GM23338 (cell line): ENCODE measurements at regions not wholly inside any gene's neighbourhood (a gene's known extent, or its start where the extent isn't known, plus 50 kb on each side); places are given as distances from the start of the nearest gene placed in this dataset.
A peak's percentile ranks its signal among the peaks of the same experiment; 100 is the strongest.

Experiments used
- ATAC-seq: fragments of 200-7000 bp; cut with Tn5 transposase; 3 replicates; pipeline ENCODE4 v1.9.1; 2020
- DNase-seq: peaks from one replicate; pipeline ENCODE4 v3.0.0-alpha.2; 2015; ENCODE audit warnings: low spot score
- H2AFZ ChIP-seq: fragments of 200-600 bp; sonication (generic); 2 replicates; pipeline ENCODE4 v1.8.0; 2016; ENCODE audit warnings: antibody characterized with exemption, mild to moderate bottlenecking, moderate library complexity
- H3F3A ChIP-seq: fragments of 200-600 bp; sonication (generic); replicated peaks from 2 replicates; pipeline ENCODE4 v1.8.0; 2017; ENCODE audit warnings: antibody characterized with exemption, mixed run types, low read depth
- H3K27ac ChIP-seq: fragments of 200-600 bp; sonication (generic); 2 replicates; pipeline ENCODE4 v1.6.1; 2016; ENCODE audit warnings: low read depth
- H3K27me3 ChIP-seq: fragments of 200-600 bp; sonication (generic); 2 replicates; pipeline ENCODE4 v1.8.0; 2016; ENCODE audit warnings: mild to moderate bottlenecking, mixed run types, moderate library complexity; ENCODE audit not compliant: insufficient read depth
- H3K36me3 ChIP-seq: fragments of 200-600 bp; sonication (generic); 2 replicates; pipeline ENCODE4 v1.8.0; 2016; ENCODE audit warnings: mild to moderate bottlenecking; ENCODE audit not compliant: insufficient read depth
- H3K4me1 ChIP-seq: fragments of 200-600 bp; sonication (generic); 2 replicates; pipeline ENCODE4 v1.8.0; 2016; ENCODE audit warnings: mild to moderate bottlenecking, moderate library complexity; ENCODE audit not compliant: insufficient read depth
- H3K4me2 ChIP-seq: fragments of 200-600 bp; sonication (generic); 2 replicates; pipeline ENCODE4 v1.7.1; 2017; ENCODE audit warnings: mixed run types
- H3K4me3 ChIP-seq: fragments of 200-600 bp; sonication (generic); 2 replicates; pipeline ENCODE4 v1.6.1; 2016; ENCODE audit warnings: mixed run types
- H3K79me2 ChIP-seq: fragments of 200-600 bp; sonication (generic); replicated peaks from 2 replicates; pipeline ENCODE4 v1.8.0; 2017; ENCODE audit warnings: mild to moderate bottlenecking; ENCODE audit not compliant: insufficient read depth
- H3K9me2 ChIP-seq: fragments of 200-600 bp; sonication (generic); 2 replicates; pipeline ENCODE4 v1.8.0; 2017; ENCODE audit not compliant: insufficient read depth
- H4K20me1 ChIP-seq: fragments of 200-600 bp; sonication (generic); replicated peaks from 2 replicates; pipeline ENCODE4 v1.8.0; 2017; ENCODE audit warnings: mild to moderate bottlenecking; ENCODE audit not compliant: insufficient read depth
- H3K27ac Mint-ChIP-seq: 2 replicates; pipeline ENCODE4 v1.8.0; 2020; ENCODE audit warnings: inconsistent platforms, mild to moderate bottlenecking, moderate library complexity, mixed read lengths
- H3K27me3 Mint-ChIP-seq: 3 replicates; pipeline ENCODE4 v1.8.0; 2022; ENCODE audit warnings: low read depth, mild to moderate bottlenecking, moderate library complexity, mixed read lengths, inconsistent platforms; ENCODE audit not compliant: insufficient read depth, poor library complexity
- H3K36me3 Mint-ChIP-seq: 3 replicates; pipeline ENCODE4 v1.8.0; 2021; ENCODE audit warnings: low read depth, mild to moderate bottlenecking, inconsistent platforms, moderate library complexity, mixed read lengths
- H3K4me1 Mint-ChIP-seq: 3 replicates; pipeline ENCODE4 v1.8.0; 2020; ENCODE audit warnings: mild to moderate bottlenecking, inconsistent platforms, mixed read lengths
- H3K4me3 Mint-ChIP-seq: 3 replicates; pipeline ENCODE4 v1.8.0; 2021; ENCODE audit warnings: moderate library complexity, mild to moderate bottlenecking, inconsistent platforms, mixed read lengths
- H3K9me3 Mint-ChIP-seq: 3 replicates; pipeline ENCODE4 v1.8.0; 2020; ENCODE audit warnings: moderate library complexity, mild to moderate bottlenecking, inconsistent platforms, mixed read lengths
- EZH2 ChIP-seq: fragments of 200-600 bp; sonication (generic); IDR thresholded peaks from one replicate; pipeline ENCODE4 v1.8.0; 2017; ENCODE audit warnings: antibody characterized with exemption, mild to moderate bottlenecking, low read depth; ENCODE audit not compliant: unreplicated experiment
- EZH2phosphoT487 ChIP-seq: fragments of 200-600 bp; sonication (generic); IDR thresholded peaks from one replicate; pipeline ENCODE4 v1.8.1; 2018; ENCODE audit warnings: antibody characterized with exemption; ENCODE audit not compliant: unreplicated experiment
- POLR2AphosphoS5 ChIP-seq: IDR thresholded peaks from 2 replicates; pipeline ENCODE4 v1.6.1; 2016; ENCODE audit warnings: antibody characterized with exemption, low read depth
- REST ChIP-seq: IDR thresholded peaks from one replicate; pipeline ENCODE4 v1.6.1; 2018; ENCODE audit warnings: antibody characterized with exemption; ENCODE audit not compliant: unreplicated experiment
- STAT1 ChIP-seq: IDR thresholded peaks from one replicate; pipeline ENCODE4 v1.6.1; 2016; ENCODE audit warnings: antibody characterized with exemption; ENCODE audit not compliant: unreplicated experiment
- ZNF462 ChIP-seq: fragments of 250-450 bp; sonication (Bioruptor Pico); IDR thresholded peaks from 2 replicates; pipeline ENCODE4 v1.5.0; 2020; ENCODE audit warnings: mild to moderate bottlenecking, moderate library complexity

GRCh38 chr5:44729536-44729935, 79.2 kb upstream of the MRPS30 start (continued):
- no peak for TF ChIP-seq ZNF462 (CRISPR knock-in tag)
- no peak for TF ChIP-seq STAT1
- no peak for TF ChIP-seq EZH2

GRCh38 chr5:44727100-44727499, 81.6 kb upstream of the MRPS30 start:
- no peak overlapping the region for H3K4me2 ChIP-seq
- H3F3A ChIP-seq: no peaks in the 10 kb centered on the region
- 0 out of 3 replicates have a peak, but pooled peaks cover 2% of the 10 kb centered on the region for H3K36me3 Mint-ChIP-seq
- H3K4me1 ChIP-seq: peaks cover 5% of the 10 kb centered on the region; the same call in 1 of the 2 replicates
- no peak overlapping the region for H3K27ac ChIP-seq
- DNase-seq (peak; percentile 51), ATAC-seq (peak; percentile 64)
- no peaks in the 10 kb centered on the region for H3K79me2 ChIP-seq
- H3K4me3 ChIP-seq: no peak overlapping the region
- peaks cover 9% of the 10 kb centered on the region; the same call in 2 of the 3 replicates for H3K9me3 Mint-ChIP-seq
- H3K27me3 Mint-ChIP-seq: peaks cover 2% of the 10 kb centered on the region
- H3K4me1 Mint-ChIP-seq: peaks cover 15% of the 10 kb centered on the region; the same call in 2 of the 3 replicates
- no peaks in the 10 kb centered on the region for H4K20me1 ChIP-seq
- peak overlapping the region; percentile 4; the same call in 1 of the 2 replicates for H2AFZ ChIP-seq
- H3K36me3 ChIP-seq: no peaks in the 10 kb centered on the region
- no peaks in the 10 kb centered on the region for H3K9me2 ChIP-seq
- no peak overlapping the region for H3K27ac Mint-ChIP-seq
- H3K27me3 ChIP-seq: no peaks in the 10 kb centered on the region
- no peak overlapping the region for H3K4me3 Mint-ChIP-seq
- no peak for TF ChIP-seq ZNF462 (CRISPR knock-in tag)
- TF ChIP-seq REST: no peak
- TF ChIP-seq POLR2AphosphoS5: no peak
- TF ChIP-seq EZH2phosphoT487: no peak
